PC-9 (cell line): ENCODE measurements at regions not wholly inside any gene's neighbourhood (a gene's known extent, or its start where the extent isn't known, plus 50 kb on each side); places are given as distances from the start of the nearest gene placed in this dataset.

Source experiments
- BruUV-seq: library from RNA; stranded (reverse); fragments of 400-500 nt; replicated peaks from 2 replicates; lab custom pipeline; 2021; lab: Mats Ljungman, UMichigan
- CTCF ChIA-PET: fragments of 300-600 bp; sonication (Branson Sonifier 250); formaldehyde crosslinking; loops from one replicate; lab custom pipeline; 2022; ENCODE audit warnings: antibody characterized with exemption; lab: Charles Lee
- POLR2A ChIA-PET: fragments of 300-600 bp; sonication (Branson Sonifier 250); formaldehyde crosslinking; loops from one replicate; lab custom pipeline; 2022; ENCODE audit warnings: antibody characterized with exemption; ENCODE audit not compliant: unreplicated experiment; lab: Charles Lee
- DNase-seq, 2 experiments: peaks; one replicate each; pipeline versions ENCODE4 v3.0.0 to v3.0.0-alpha.2; 2015 to 2022; ENCODE audit warnings: mixed read lengths in 1 of 2
- H2AFZ ChIP-seq: fragments of 200-600 bp; sonication (generic); 2 replicates; pipeline ENCODE4 v1.8.1; 2017; ENCODE audit warnings: antibody characterized with exemption
- H3F3A ChIP-seq: fragments of 200-600 bp; sonication (generic); 2 replicates; pipeline ENCODE4 v1.8.1; 2017; ENCODE audit warnings: antibody characterized with exemption, mild to moderate bottlenecking, low read depth; ENCODE audit not compliant: insufficient read depth
- H3K27ac ChIP-seq: fragments of 200-600 bp; sonication (generic); 2 replicates; pipeline ENCODE4 v1.6.1; 2016; ENCODE audit warnings: mixed run types
- H3K27me3 ChIP-seq: fragments of 200-600 bp; sonication (generic); 2 replicates; pipeline ENCODE4 v1.6.1; 2016; ENCODE audit warnings: low read depth, mixed run types; ENCODE audit not compliant: insufficient read depth
- H3K36me3 ChIP-seq: fragments of 200-600 bp; sonication (generic); 2 replicates; pipeline ENCODE4 v1.6.1; 2016; ENCODE audit warnings: low read depth, mixed run types
- H3K4me1 ChIP-seq: fragments of 200-600 bp; sonication (generic); replicated peaks from 2 replicates; pipeline ENCODE4 v1.6.1; 2016; ENCODE audit warnings: mixed run types; ENCODE audit not compliant: insufficient read depth
- H3K4me2 ChIP-seq: fragments of 200-600 bp; sonication (generic); 2 replicates; pipeline ENCODE4 v1.6.1; 2017; ENCODE audit warnings: mixed run types
- H3K4me3 ChIP-seq: fragments of 200-600 bp; sonication (generic); 2 replicates; pipeline ENCODE4 v1.6.1; 2016; ENCODE audit warnings: mixed run types
- H3K79me2 ChIP-seq: fragments of 200-600 bp; sonication (generic); 2 replicates; pipeline ENCODE4 v1.6.1; 2017; ENCODE audit warnings: low read depth, mixed run types
- H3K9me2 ChIP-seq: fragments of 200-600 bp; sonication (generic); 2 replicates; pipeline ENCODE4 v1.8.1; 2017; ENCODE audit warnings: mild to moderate bottlenecking; ENCODE audit not compliant: insufficient read depth
- H3K9me3 ChIP-seq: fragments of 200-600 bp; sonication (generic); 2 replicates; pipeline ENCODE4 v1.8.1; 2016; ENCODE audit warnings: low read depth; ENCODE audit not compliant: insufficient read depth
- H4K20me1 ChIP-seq: fragments of 200-600 bp; sonication (generic); 2 replicates; pipeline ENCODE4 v1.8.1; 2017; ENCODE audit not compliant: insufficient read depth
- EZH2 ChIP-seq: fragments of 200-600 bp; sonication (generic); IDR thresholded peaks from 2 replicates; pipeline ENCODE4 v1.8.0; 2017; ENCODE audit warnings: antibody characterized with exemption, low read depth
- intact Hi-C: fragments of 100-400 bp; cut with micrococcal nuclease; formaldehyde crosslinking; loops from one replicate; pipeline ENCODE4 v1.10.0; 2022; ENCODE audit not compliant: unreplicated experiment
- TF ChIP-seq, protein P1 (sequence below): fragments of 200-600 bp; sonication (generic); conservative IDR thresholded peaks from 2 replicates; pipeline ENCODE4 v1.6.1; 2017; ENCODE audit warnings: mixed run types, antibody characterized with exemption, mild to moderate bottlenecking, moderate library complexity

GRCh38 chr2:83282043-83282795 lies 1176.9 kb downstream of the SUCLG1 start:
- intact Hi-C loops = no loop called here
- no peaks in the 10 kb centered on the region for H4K20me1 ChIP-seq
- no peaks in the 10 kb centered on the region for H3K9me2 ChIP-seq
- TF ChIP-seq EZH2 = no peak
- TF ChIP-seq, protein P1, sequence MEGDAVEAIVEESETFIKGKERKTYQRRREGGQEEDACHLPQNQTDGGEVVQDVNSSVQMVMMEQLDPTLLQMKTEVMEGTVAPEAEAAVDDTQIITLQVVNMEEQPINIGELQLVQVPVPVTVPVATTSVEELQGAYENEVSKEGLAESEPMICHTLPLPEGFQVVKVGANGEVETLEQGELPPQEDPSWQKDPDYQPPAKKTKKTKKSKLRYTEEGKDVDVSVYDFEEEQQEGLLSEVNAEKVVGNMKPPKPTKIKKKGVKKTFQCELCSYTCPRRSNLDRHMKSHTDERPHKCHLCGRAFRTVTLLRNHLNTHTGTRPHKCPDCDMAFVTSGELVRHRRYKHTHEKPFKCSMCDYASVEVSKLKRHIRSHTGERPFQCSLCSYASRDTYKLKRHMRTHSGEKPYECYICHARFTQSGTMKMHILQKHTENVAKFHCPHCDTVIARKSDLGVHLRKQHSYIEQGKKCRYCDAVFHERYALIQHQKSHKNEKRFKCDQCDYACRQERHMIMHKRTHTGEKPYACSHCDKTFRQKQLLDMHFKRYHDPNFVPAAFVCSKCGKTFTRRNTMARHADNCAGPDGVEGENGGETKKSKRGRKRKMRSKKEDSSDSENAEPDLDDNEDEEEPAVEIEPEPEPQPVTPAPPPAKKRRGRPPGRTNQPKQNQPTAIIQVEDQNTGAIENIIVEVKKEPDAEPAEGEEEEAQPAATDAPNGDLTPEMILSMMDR = no peak
- H3K79me2 ChIP-seq = no peaks in the 10 kb centered on the region
- H3K4me3 ChIP-seq = no peak overlapping the region
- BruUV-seq = no TSS peak
- H2AFZ ChIP-seq = no peak overlapping the region
- ChIA-PET CTCF (no interaction called here), POLR2A (no interaction called here)
- no peaks in the 10 kb centered on the region for H3K9me3 ChIP-seq
- H3K4me2 ChIP-seq = no peak overlapping the region
- H3K4me1 ChIP-seq = no peaks in the 10 kb centered on the region
- DNase-seq = no peak
- H3F3A ChIP-seq = no peaks in the 10 kb centered on the region
- H3K27me3 ChIP-seq = no peaks in the 10 kb centered on the region
- no peaks in the 10 kb centered on the region for H3K36me3 ChIP-seq
- H3K27ac ChIP-seq = no peak overlapping the region

GRCh38 chr2:83280391-83280790 lies 1178.7 kb downstream of the SUCLG1 start:
- Histone ChIP-seq H3K36me3 (no peaks in the 10 kb centered on the region), H3K9me3 (no peaks in the 10 kb centered on the region), H3K4me2 (no peak overlapping the region), H3K4me3 (no peak overlapping the region), H3K4me1 (no peaks in the 10 kb centered on the region), H2AFZ (no peak overlapping the region), H3F3A (no peaks in the 10 kb centered on the region), H3K79me2 (no peaks in the 10 kb centered on the region), H3K27ac (no peak overlapping the region), H4K20me1 (no peaks in the 10 kb centered on the region), H3K9me2 (no peaks in the 10 kb centered on the region), H3K27me3 (no peaks in the 10 kb centered on the region)
- BruUV-seq = no TSS peak
- no peak for DNase-seq
- intact Hi-C loops = no loop called here
- no peak for TF ChIP-seq EZH2
- TF ChIP-seq, protein P1 = no peak
- CTCF ChIA-PET = no interaction called here
- POLR2A ChIA-PET = no interaction called here

GRCh38 chr2:83273322-83273721 lies 1185.8 kb downstream of the SUCLG1 start:
- POLR2A ChIA-PET = no interaction called here
- no peaks in the 10 kb centered on the region for H3K27me3 ChIP-seq
- no peak overlapping the region for H3K4me3 ChIP-seq
- no peak overlapping the region for H3K4me2 ChIP-seq
- DNase-seq = no peak
- intact Hi-C loops = no loop called here
- no peak overlapping the region for H2AFZ ChIP-seq
- H3K9me2 ChIP-seq = no peaks in the 10 kb centered on the region
- CTCF ChIA-PET = no interaction called here
- H3K27ac ChIP-seq = no peak overlapping the region
- H3K79me2 ChIP-seq = no peaks in the 10 kb centered on the region
- no peaks in the 10 kb centered on the region for H4K20me1 ChIP-seq
- H3K9me3 ChIP-seq = no peaks in the 10 kb centered on the region
- TF ChIP-seq EZH2 = no peak
- TF ChIP-seq, protein P1 = no peak
- H3F3A ChIP-seq = no peaks in the 10 kb centered on the region
- no peaks in the 10 kb centered on the region for H3K4me1 ChIP-seq
- no TSS peak for BruUV-seq
- no peaks in the 10 kb centered on the region for H3K36me3 ChIP-seq
